Right cardiac atrium (tissue), 5 donors: ENCODE measurements at regions not wholly inside any gene's neighbourhood (a gene's known extent, or its start where the extent isn't known, plus 50 kb on each side); places are given as distances from the start of the nearest gene placed in this dataset.
"Not testable (repeated sequence)": the region's sequence is repeated elsewhere in the genome, so short reads cannot be mapped to it uniquely, and the experiment has no call there.

Source experiments
- ATAC-seq, 2 donors: fragments of 200-7000 bp; cut with Tn5 transposase; one replicate each; pipeline versions ENCODE4 v1.8.0 to v1.9.1; 2020; ENCODE audit warnings: moderate library complexity in 2 of 2, mild to moderate bottlenecking in 1 of 2
- DNase-seq, 3 donors: peaks; one replicate each; pipeline ENCODE4 v3.0.0-alpha.2; 2020
- H3K27ac ChIP-seq: one replicate; pipeline ENCODE4 v1.5.1; 2013; ENCODE audit warnings: mild to moderate bottlenecking, low read length, control low read depth, moderate library complexity
- H3K27me3 ChIP-seq: one replicate; pipeline ENCODE4 v1.6.1; 2013; ENCODE audit not compliant: control insufficient read depth, insufficient read depth
- H3K4me1 ChIP-seq: one replicate; pipeline ENCODE4 v1.6.1; 2013; ENCODE audit warnings: low read length; ENCODE audit not compliant: control insufficient read depth, insufficient read depth
- H3K4me3 ChIP-seq: one replicate; pipeline ENCODE4 v1.5.1; 2013; ENCODE audit warnings: low read length, control low read depth
- H3K9me3 ChIP-seq: one replicate; pipeline ENCODE4 v1.6.1; 2013; ENCODE audit warnings: low read length; ENCODE audit not compliant: control insufficient read depth
- WGBS: extraction: QIAGEN DNeasy Blood & Tissue Kit; methylation state at CpG from one replicate; pipeline ENCODE4 v1.1.7; 2013; 5-methylcytosine and 5-hydroxymethylcytosine counted together
- intact Hi-C, 4 donors: fragments of 100-400 bp; cut with DNase I; formaldehyde crosslinking; loops; one replicate each; pipeline versions ENCODE4 v1.11.0 to v1.14.0; 2022 to 2023
- donor health status: healthy with polysubstance abuse.
- donor health status: DM: no; HTN: yes; CAD: no.
- donor health status: DM: no; HTN: no; CAD: no.
- donor health status: DM: no; HTN: yes; CAD: no; lungs with severe emphysema.
- donor health status: DM: yes; HTN: yes; CAD: no.

GRCh38 chr17:45672301-45672700 is 111.8 kb upstream of the CRHR1 start:
- Histone ChIP-seq H3K27me3 (no peaks in the 10 kb centered on the region), H3K4me3 (no peak overlapping the region), H3K27ac (no peak overlapping the region), H3K4me1 (no peaks in the 10 kb centered on the region), H3K9me3 (no peaks in the 10 kb centered on the region)
- intact Hi-C loops, result no loop called here
- ATAC-seq, result no peak
- no peak for DNase-seq
- 66% methylated on average over 16 of the region's 16 CpGs for WGBS

GRCh38 chr17:45672792-45673191 is 111.3 kb upstream of the CRHR1 start:
- intact Hi-C loops, result no loop called here
- DNase-seq, result no peak
- 80% methylated on average over 5 of the region's 5 CpGs for WGBS
- no peak overlapping the region for H3K4me3 ChIP-seq
- no peak overlapping the region for H3K27ac ChIP-seq
- H3K9me3 ChIP-seq, result no peaks in the 10 kb centered on the region
- H3K27me3 ChIP-seq, result no peaks in the 10 kb centered on the region
- no peak for ATAC-seq
- H3K4me1 ChIP-seq, result no peaks in the 10 kb centered on the region

- DNase-seq, intact Hi-C loops, ATAC-seq, H3K4me3 ChIP-seq, H3K27ac ChIP-seq, H3K9me3 ChIP-seq, H3K27me3 ChIP-seq, H3K4me1 ChIP-seq: not testable (repeated sequence)
- WGBS, result 91% methylated on average over 5 of the region's 5 CpGs
These were observed 110.4 kb upstream of the CRHR1 start for GRCh38 chr17:45673759-45674158.

GRCh38 chr17:45675012-45675411 is 109.1 kb upstream of the CRHR1 start:
- no peak overlapping the region for H3K27ac ChIP-seq
- intact Hi-C loops, result no loop called here
- DNase-seq, result no peak
- no peak overlapping the region for H3K4me3 ChIP-seq
- no peaks in the 10 kb centered on the region for H3K27me3 ChIP-seq
- ATAC-seq, result no peak
- 72% methylated on average over 7 of the region's 7 CpGs for WGBS
- H3K4me1 ChIP-seq, result no peaks in the 10 kb centered on the region
- H3K9me3 ChIP-seq, result peaks cover 4% of the 10 kb centered on the region

- Histone ChIP-seq H3K27ac (no peak overlapping the region), H3K4me3 (no peak overlapping the region), H3K4me1 (no peaks in the 10 kb centered on the region), H3K9me3 (peaks cover 4% of the 10 kb centered on the region), H3K27me3 (no peaks in the 10 kb centered on the region)
- DNase-seq (no peak), ATAC-seq (no peak)
- 83% methylated on average over 3 of the region's 3 CpGs for WGBS
- intact Hi-C loops, result no loop called here
These were observed 108.2 kb upstream of the CRHR1 start for GRCh38 chr17:45675892-45676291.

- Histone ChIP-seq H3K4me3 (no peak overlapping the region), H3K27ac (no peak overlapping the region), H3K27me3 (no peaks in the 10 kb centered on the region), H3K4me1 (no peaks in the 10 kb centered on the region), H3K9me3 (peaks cover 4% of the 10 kb centered on the region)
- no peak for ATAC-seq
- no peak for DNase-seq
- 80% methylated on average over 6 of the region's 6 CpGs for WGBS
- intact Hi-C loops, result no loop called here
These were observed 107.4 kb upstream of the CRHR1 start for GRCh38 chr17:45676695-45677094.

GRCh38 chr17:45677770-45678169 is 106.3 kb upstream of the CRHR1 start:
- 43% methylated on average over 3 of the region's 3 CpGs for WGBS
- Histone ChIP-seq H3K4me3 (no peak overlapping the region), H3K27ac (no peak overlapping the region), H3K9me3 (peaks cover 4% of the 10 kb centered on the region), H3K4me1 (no peaks in the 10 kb centered on the region), H3K27me3 (no peaks in the 10 kb centered on the region)
- no peak for DNase-seq
- intact Hi-C loops, result no loop called here
- ATAC-seq, result no peak

- Histone ChIP-seq H3K27ac (no peak overlapping the region), H3K4me1 (no peaks in the 10 kb centered on the region), H3K9me3 (peaks cover 4% of the 10 kb centered on the region), H3K4me3 (no peak overlapping the region), H3K27me3 (no peaks in the 10 kb centered on the region)
- no peak for DNase-seq
- intact Hi-C loops, result no loop called here
- ATAC-seq, result no peak
- 71% methylated on average over 4 of the region's 4 CpGs for WGBS
These were observed 104.7 kb upstream of the CRHR1 start for GRCh38 chr17:45679426-45679825.

- no peak for ATAC-seq
- WGBS, result 65% methylated on average over 2 of the region's 2 CpGs
- Histone ChIP-seq H3K27ac (no peak overlapping the region), H3K9me3 (peaks cover 4% of the 10 kb centered on the region), H3K4me1 (no peaks in the 10 kb centered on the region), H3K27me3 (no peaks in the 10 kb centered on the region), H3K4me3 (no peak overlapping the region)
- DNase-seq, result no peak
- intact Hi-C loops, result no loop called here
These were observed 103.8 kb upstream of the CRHR1 start for GRCh38 chr17:45680360-45680759.

GRCh38 chr17:45681706-45682105 is 102.4 kb upstream of the CRHR1 start:
- Histone ChIP-seq H3K27ac (no peak overlapping the region), H3K4me3 (no peak overlapping the region), H3K27me3 (no peaks in the 10 kb centered on the region), H3K9me3 (peaks cover 4% of the 10 kb centered on the region), H3K4me1 (no peaks in the 10 kb centered on the region)
- intact Hi-C loops, result no loop called here
- no peak for ATAC-seq
- 61% methylated on average over 9 of the region's 9 CpGs for WGBS
- no peak for DNase-seq

GRCh38 chr17:45686250-45686649 is 97.9 kb upstream of the CRHR1 start:
- no peak overlapping the region for H3K27ac ChIP-seq
- DNase-seq, result no peak
- ATAC-seq, result no peak
- H3K4me3 ChIP-seq, result no peak overlapping the region
- no peaks in the 10 kb centered on the region for H3K27me3 ChIP-seq
- no peaks in the 10 kb centered on the region for H3K9me3 ChIP-seq
- 80% methylated on average over 4 of the region's 4 CpGs for WGBS
- no peaks in the 10 kb centered on the region for H3K4me1 ChIP-seq
- intact Hi-C loops, result no loop called here

GRCh38 chr17:45687594-45687993 is 96.5 kb upstream of the CRHR1 start:
- intact Hi-C loops, result no loop called here
- Histone ChIP-seq H3K4me3 (no peak overlapping the region), H3K27ac (no peak overlapping the region), H3K4me1 (no peaks in the 10 kb centered on the region), H3K9me3 (no peaks in the 10 kb centered on the region), H3K27me3 (no peaks in the 10 kb centered on the region)
- ATAC-seq (no peak), DNase-seq (no peak)
- 87% methylated on average over 2 of the region's 2 CpGs for WGBS
